HG02973 (cell line): ENCODE measurements at regions not wholly inside any gene's neighbourhood (a gene's known extent, or its start where the extent isn't known, plus 50 kb on each side); places are given as distances from the start of the nearest gene placed in this dataset.

Source experiments
- ATAC-seq: cut with Tn5 transposase; IDR thresholded peaks from one replicate; pipeline ENCODE4 v1.9.1; 2021; ENCODE audit warnings: moderate library complexity; ENCODE audit not compliant: unreplicated experiment

GRCh38 chr9:86459599-86460155 is 105.5 kb upstream of the TUT7 start:
- no peak for ATAC-seq

- no peak for ATAC-seq
These were observed 105.0 kb upstream of the TUT7 start for GRCh38 chr9:86459191-86459590.

GRCh38 chr9:86458191-86458855 is 104.1 kb upstream of the TUT7 start:
- ATAC-seq: no peak

- ATAC-seq: no peak
These were observed 102.2 kb upstream of the TUT7 start for GRCh38 chr9:86456416-86456815.

- no peak for ATAC-seq
These were observed 100.7 kb upstream of the TUT7 start for GRCh38 chr9:86454701-86455615.

- ATAC-seq: no peak
These were observed 98.1 kb upstream of the TUT7 start for GRCh38 chr9:86452201-86452828.

GRCh38 chr9:86449246-86449645 is 95.0 kb upstream of the TUT7 start:
- no peak for ATAC-seq

- ATAC-seq: no peak
These were observed 91.5 kb upstream of the TUT7 start for GRCh38 chr9:86445671-86446070.

- ATAC-seq: no peak
These were observed 89.8 kb upstream of the TUT7 start for GRCh38 chr9:86443992-86444391.

- no peak for ATAC-seq
These were observed 80.0 kb upstream of the TUT7 start for GRCh38 chr9:86434039-86434726.

- ATAC-seq: no peak
These were observed 70.2 kb upstream of the TUT7 start for GRCh38 chr9:86424251-86424891.

- no peak for ATAC-seq
These were observed 60.0 kb upstream of the TUT7 start for GRCh38 chr9:86413971-86414880.

GRCh38 chr9:86410281-86410680 is 56.1 kb upstream of the TUT7 start:
- no peak for ATAC-seq

- ATAC-seq: no peak
These were observed 53.9 kb upstream of the TUT7 start for GRCh38 chr9:86408121-86408520.

- ATAC-seq: no peak
These were observed 52.8 kb upstream of the TUT7 start for GRCh38 chr9:86407022-86407421.

- ATAC-seq: no peak
These were observed 52.2 kb upstream of the TUT7 start for GRCh38 chr9:86406366-86406765.

GRCh38 chr9:86405926-86406325 is 51.7 kb upstream of the TUT7 start:
- no peak for ATAC-seq

GRCh38 chr9:86405086-86405491 is 50.9 kb upstream of the TUT7 start:
- no peak for ATAC-seq
